ENCODE measurements at regions not wholly inside any gene's neighbourhood (a gene's known extent, or its start where the extent isn't known, plus 50 kb on each side); places are given as distances from the start of the nearest gene placed in this dataset.

DNA sequence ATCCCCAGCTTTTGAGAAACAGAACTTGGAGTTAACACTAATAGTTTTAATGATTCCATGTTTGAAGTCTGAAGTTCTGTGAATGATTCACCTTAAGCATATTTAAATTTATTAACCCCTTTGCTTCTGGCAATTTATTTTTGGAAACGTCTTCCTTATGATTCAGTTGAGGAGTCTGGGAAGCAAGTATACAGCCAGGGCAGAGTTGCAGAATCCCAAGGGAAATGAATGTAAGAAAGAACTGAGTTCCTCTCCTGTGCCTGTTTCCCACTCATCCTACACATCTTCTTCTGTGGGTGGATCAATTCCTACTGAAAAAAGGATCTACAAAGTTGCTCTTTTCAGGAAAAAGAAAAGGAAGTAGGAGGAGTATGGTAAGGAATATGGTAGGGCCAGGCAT lies 108.2 kb upstream of the CCDC91 start:
- TF ChIP-seq POLR2A (IDR thresholded peaks at IDR 0.05; ENCODE audit: low read depth, low read length) (no peak), POLR2AphosphoS5 (IDR thresholded peaks at IDR 0.05; ENCODE audit: low read depth, low read length) (no peak)
